ENCODE measurements at regions not wholly inside any gene's neighbourhood (a gene's known extent, or its start where the extent isn't known, plus 50 kb on each side); places are given as distances from the start of the nearest gene placed in this dataset.
"Not testable (repeated sequence)": the region's sequence is repeated elsewhere in the genome, so short reads cannot be mapped to it uniquely, and the experiment has no call there.

- DNase-seq: no peak
Observed at GRCh38 chr13:107999751-108000150, 215.6 kb downstream of the LIG4 start.

- no peak for DNase-seq
Observed at GRCh38 chr13:107994137-107994536, 221.2 kb downstream of the LIG4 start.

- DNase-seq: no peak
Observed at GRCh38 chr13:107993239-107993949, 221.9 kb downstream of the LIG4 start.

GRCh38 chr13:107992542-107992941, 222.8 kb downstream of the LIG4 start:
- no peak for DNase-seq

- no peak for DNase-seq
Observed at GRCh38 chr13:107977071-107977574, 238.2 kb downstream of the LIG4 start.

GRCh38 chr13:107976628-107977027, 238.7 kb downstream of the LIG4 start:
- DNase-seq: no peak

- DNase-seq: no peak
Observed at GRCh38 chr13:107974409-107974808, 240.9 kb downstream of the LIG4 start.

- no peak for DNase-seq
Observed at GRCh38 chr13:107969546-107969945, 245.8 kb downstream of the LIG4 start.

GRCh38 chr13:107968470-107968869, 246.9 kb downstream of the LIG4 start:
- no peak for DNase-seq

GRCh38 chr13:107964395-107964794, 250.9 kb downstream of the LIG4 start:
- DNase-seq: no peak

GRCh38 chr13:107961849-107962608, 253.3 kb downstream of the LIG4 start:
- DNase-seq: no peak

GRCh38 chr13:107960301-107960700, 255.0 kb downstream of the LIG4 start:
- no peak for DNase-seq

GRCh38 chr13:107956889-107957288, 258.4 kb downstream of the LIG4 start:
- DNase-seq: no peak

- DNase-seq: no peak
Observed at GRCh38 chr13:107942030-107942617, 273.2 kb downstream of the LIG4 start.

- no peak for DNase-seq
Observed at GRCh38 chr13:107941345-107942029, 273.8 kb downstream of the LIG4 start.

- no peak for DNase-seq
Observed at GRCh38 chr13:107937848-107938247, 277.5 kb downstream of the LIG4 start.

GRCh38 chr13:107931056-107931455, 284.3 kb downstream of the LIG4 start:
- DNase-seq: no peak

GRCh38 chr13:107928762-107929161, 286.6 kb downstream of the LIG4 start:
- DNase-seq: no peak

GRCh38 chr13:107927557-107927956, 287.8 kb downstream of the LIG4 start:
- DNase-seq: no peak

- not testable (repeated sequence) for DNase-seq
Observed at GRCh38 chr13:107926515-107926914, 288.8 kb downstream of the LIG4 start.

GRCh38 chr13:107916902-107917301, 298.4 kb downstream of the LIG4 start:
- not testable (repeated sequence) for DNase-seq

- no peak for DNase-seq
Observed at GRCh38 chr13:107912745-107913144, 302.6 kb downstream of the LIG4 start.

Data from NCI-H2171 (cell line).